ENCODE measurements at regions not wholly inside any gene's neighbourhood (a gene's known extent, or its start where the extent isn't known, plus 50 kb on each side); places are given as distances from the start of the nearest gene placed in this dataset.

DNA sequence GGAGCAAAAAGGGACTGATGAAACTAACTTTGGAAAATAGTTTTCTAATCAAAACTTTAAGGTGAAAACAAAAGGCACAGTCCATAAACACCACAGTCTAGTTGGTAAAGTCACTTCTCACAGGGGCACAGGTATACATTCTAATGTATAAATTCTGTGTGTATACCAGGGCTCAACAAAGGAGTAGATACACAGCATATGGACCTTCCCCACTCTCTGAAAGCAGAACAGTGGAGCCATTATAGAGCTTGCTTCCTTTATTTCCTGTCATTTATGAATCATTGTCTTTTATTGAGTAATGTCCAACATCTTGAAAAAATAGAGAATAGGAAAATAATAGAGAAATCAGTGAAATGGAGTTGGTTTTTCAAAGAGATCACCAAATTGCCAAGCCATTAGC, 746.5 kb upstream of the CHRM3 start:
- TF ChIP-seq, protein P1, sequence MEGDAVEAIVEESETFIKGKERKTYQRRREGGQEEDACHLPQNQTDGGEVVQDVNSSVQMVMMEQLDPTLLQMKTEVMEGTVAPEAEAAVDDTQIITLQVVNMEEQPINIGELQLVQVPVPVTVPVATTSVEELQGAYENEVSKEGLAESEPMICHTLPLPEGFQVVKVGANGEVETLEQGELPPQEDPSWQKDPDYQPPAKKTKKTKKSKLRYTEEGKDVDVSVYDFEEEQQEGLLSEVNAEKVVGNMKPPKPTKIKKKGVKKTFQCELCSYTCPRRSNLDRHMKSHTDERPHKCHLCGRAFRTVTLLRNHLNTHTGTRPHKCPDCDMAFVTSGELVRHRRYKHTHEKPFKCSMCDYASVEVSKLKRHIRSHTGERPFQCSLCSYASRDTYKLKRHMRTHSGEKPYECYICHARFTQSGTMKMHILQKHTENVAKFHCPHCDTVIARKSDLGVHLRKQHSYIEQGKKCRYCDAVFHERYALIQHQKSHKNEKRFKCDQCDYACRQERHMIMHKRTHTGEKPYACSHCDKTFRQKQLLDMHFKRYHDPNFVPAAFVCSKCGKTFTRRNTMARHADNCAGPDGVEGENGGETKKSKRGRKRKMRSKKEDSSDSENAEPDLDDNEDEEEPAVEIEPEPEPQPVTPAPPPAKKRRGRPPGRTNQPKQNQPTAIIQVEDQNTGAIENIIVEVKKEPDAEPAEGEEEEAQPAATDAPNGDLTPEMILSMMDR (IDR thresholded peaks at IDR 0.05; ENCODE audit: insufficient read depth, low read depth, low read length), result no peak
- TF ChIP-seq EZH2 (IDR thresholded peaks at IDR 0.05; ENCODE audit: insufficient read depth, low read length), result no peak

All from astrocyte (in vitro differentiated cells and primary cell).